SKM-1 treated with dmso at 0.1 percent for 144 hours (cell line): ENCODE measurements at regions not wholly inside any gene's neighbourhood (a gene's known extent, or its start where the extent isn't known, plus 50 kb on each side); places are given as distances from the start of the nearest gene placed in this dataset.
"Not testable (repeated sequence)": the region's sequence is repeated elsewhere in the genome, so short reads cannot be mapped to it uniquely, and the experiment has no call there.

Experiments
- DNase-seq: peaks from one replicate; lab custom pipeline; 2025; ENCODE audit not compliant: unreplicated experiment; lab: John Stamatoyannopoulos, UW

DNA sequence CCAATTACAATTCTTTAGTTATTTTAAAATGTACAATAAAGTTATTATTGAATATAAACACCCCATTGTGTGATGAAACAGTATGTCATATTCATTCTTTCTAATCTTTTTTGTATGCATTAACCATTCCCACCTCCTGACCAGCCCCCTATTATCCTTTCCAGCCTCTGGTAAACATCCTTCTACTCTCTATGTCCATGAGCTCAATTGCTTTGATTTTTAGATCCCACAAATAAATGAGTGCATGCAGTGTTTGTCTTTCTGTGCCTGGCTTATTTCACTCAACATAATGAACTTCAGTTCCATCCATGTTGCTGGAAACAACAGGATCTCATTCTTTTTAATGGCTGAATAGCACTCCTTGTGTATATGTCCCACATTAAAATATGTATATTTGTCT is 1858.9 kb upstream of the C9orf72 start:
- no peak for DNase-seq

DNA sequence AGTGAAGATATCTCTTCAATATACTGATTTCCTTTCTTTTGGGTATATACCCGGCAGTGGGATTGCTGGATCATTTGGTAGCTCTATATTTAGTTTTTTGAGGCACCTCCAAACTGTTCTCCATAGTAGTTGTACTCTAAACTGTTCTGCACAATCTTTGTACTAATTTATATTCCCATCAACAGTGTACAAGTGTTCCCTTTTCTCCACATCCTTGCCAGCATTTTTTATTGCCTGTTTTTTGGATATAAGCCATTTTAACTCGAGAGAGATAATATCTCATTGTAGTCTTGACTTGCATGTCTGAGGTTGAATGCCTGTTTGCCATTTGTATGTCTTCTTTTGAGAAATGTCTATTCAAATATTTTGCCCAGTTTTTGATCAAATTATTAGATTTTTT is 1859.4 kb upstream of the C9orf72 start:
- not testable (repeated sequence) for DNase-seq

DNA sequence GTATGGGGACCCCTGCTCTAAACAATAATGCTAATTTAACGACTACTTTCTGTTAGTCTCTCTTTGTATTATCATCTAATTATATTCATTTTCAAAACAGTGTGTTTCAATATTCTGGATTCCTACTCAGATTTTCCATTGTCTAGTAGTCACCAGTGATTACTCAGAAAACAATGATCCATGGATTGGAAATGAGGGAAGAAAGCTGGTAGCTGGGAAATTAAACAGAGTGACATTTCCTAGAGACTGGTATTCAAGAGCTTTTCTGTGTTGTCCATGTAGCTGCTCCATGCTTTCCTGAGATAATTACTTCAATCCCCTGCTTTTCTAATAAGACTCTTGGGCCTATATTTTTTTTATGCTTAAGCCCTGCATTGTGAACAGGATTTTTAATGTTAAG is 1862.1 kb upstream of the C9orf72 start:
- DNase-seq: no peak

DNA sequence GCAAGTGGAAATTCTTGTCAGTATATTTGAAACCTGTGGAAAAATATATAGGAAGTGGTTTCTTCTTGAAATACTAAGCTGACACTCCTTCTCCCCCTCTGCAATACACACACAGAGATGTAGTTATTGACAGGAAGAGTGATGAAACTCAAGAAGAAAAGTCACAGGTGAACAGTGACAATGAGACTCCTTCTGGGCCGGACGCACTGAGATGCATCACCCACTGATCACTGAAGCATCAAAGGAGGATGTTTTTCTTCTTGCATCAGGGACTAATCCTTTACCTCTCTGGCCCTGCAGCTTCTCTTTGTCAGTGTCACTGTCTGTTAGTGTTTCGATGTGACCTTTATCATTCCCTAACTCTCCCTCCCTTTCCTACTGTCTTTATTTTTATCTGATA is 1864.2 kb upstream of the C9orf72 start:
- no peak for DNase-seq

DNA sequence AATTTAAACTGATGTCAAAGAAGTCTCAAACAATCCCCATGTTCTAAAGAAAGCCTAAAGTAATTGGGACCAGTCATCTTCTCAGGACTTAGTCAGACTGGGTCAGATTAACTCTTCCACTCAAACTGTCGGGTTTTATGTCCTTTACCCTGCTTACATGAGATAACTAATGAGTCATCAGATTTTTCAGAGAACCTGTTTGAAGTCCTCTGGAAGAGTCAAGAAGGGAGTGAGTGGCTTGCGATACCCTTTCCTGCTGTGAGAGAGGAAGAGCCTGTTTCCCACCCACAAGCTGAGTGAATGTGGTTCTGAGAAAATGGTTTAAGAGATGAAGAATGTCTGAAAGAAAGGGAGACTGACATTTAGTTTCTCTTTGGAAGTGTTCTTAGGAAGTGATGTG is 1866.7 kb upstream of the C9orf72 start:
- no peak for DNase-seq

DNA sequence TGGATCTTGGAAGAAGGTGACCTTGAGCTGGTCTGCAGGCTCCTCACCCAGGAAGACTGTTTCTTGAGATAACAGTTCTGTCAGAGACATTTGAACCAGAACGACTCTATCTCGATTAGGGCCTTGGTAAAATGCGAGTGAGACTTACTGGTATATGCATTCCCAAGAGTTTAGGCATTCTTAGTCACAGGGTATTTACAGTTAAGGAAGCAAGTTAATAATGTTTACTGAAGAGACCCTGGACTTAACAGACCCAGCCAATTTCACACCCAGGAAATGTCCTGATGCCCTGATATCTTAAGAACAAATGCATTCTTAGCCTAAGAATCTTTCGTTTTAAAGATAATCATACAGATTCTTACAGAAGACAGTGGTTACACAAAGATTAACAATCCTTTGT is 1867.2 kb upstream of the C9orf72 start:
- DNase-seq: no peak

DNA sequence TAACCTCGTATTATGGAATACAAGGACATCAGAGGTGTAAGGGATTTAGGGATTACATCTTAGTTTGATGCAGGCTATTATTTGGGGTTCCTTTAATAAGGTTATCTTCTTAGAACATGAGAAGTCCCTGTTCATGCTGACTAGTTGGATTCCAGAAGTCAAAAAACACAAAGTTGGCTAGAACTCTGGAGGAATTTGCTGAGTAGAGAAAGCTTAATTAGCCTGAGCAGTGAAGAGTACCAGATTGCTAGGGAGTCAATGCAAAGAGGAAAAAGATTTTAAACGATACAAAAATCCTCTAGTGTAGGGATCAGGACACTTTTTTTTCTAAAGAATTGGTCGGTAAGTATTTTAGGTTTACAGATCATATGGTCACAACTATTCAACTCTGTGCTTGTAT is 1872.5 kb upstream of the C9orf72 start:
- DNase-seq: no peak

DNA sequence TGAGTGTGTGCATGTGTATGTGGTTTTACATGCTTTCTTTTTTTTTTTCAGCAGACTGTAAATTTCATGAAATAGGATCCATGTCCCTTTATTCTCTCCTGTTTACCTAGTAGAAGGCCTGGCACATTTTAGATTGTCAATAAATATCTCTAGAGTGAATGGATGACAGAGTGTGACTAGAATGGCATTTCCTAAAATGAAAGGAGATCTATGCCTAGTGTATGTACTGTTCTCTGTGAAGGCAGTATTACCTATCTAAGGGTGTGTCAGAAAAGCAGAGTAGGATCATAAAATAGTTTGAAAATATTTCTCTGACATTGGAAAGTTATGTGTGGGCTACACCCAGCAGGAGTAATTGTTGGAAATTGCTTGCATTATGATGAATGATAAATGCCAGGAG is 1876.0 kb upstream of the C9orf72 start:
- DNase-seq: no peak

DNA sequence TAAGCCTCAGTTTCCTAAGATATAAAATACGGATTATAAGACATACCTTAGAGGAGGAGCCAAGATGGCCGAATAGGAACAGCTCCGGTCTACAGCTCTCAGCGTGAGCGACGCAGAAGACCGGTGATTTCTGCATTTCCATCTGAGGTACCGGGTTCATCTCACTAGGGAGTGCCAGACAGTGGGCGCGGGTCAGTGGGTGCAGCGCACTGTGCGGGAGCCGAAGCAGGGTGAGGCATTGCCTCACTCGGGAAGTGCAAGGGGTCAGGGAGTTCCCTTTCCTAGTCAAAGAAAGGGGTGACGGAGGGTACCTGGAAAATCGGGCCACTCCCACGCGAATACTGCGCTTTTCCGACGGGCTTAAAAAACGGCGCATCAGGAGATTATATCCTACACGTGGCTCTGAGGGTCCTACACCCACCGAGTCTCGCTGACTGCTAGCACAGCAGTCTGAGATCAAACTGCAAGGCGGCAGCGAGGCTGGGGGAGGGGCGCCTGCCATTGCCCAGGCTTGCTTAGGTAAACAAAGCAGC is 1877.1 kb upstream of the C9orf72 start:
- not testable (repeated sequence) for DNase-seq

DNA sequence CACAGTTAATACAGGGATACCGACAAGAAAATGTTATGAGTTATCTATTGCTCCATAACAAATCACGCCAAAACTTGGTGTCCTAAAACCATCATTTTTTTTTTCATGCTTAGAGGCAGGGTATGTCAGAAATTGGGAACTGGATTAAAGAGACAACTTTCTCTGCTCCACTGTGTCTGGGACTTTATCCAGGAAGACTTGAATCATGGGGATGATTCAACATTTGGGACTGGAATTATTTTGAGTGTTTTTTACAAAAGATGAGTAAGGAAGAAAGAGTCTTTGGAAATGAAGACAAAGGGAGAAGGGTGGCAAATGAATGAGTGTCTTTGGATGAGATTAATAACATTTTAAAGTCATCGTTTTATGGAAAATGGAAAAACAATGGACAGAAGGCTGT is 1883.7 kb upstream of the C9orf72 start:
- DNase-seq: no peak

DNA sequence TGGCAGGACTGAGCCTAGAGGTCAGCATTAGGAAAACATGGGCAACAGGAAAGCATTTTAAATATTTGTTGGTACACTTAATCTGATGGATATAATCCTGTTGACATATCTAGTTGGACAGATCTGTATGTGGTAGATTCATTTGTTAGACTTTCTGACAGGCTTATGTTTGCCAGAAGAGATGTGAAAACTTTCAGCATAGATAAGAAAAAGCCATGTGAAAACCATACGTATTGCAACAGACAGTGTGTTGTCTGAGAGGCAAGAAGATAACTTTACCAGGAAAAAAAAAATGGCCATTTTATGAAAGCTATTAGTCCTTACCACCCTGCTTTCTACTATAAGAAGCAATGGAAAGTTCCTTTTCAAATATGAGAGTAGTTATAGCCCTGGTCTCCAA is 1902.2 kb upstream of the C9orf72 start:
- DNase-seq: no peak

DNA sequence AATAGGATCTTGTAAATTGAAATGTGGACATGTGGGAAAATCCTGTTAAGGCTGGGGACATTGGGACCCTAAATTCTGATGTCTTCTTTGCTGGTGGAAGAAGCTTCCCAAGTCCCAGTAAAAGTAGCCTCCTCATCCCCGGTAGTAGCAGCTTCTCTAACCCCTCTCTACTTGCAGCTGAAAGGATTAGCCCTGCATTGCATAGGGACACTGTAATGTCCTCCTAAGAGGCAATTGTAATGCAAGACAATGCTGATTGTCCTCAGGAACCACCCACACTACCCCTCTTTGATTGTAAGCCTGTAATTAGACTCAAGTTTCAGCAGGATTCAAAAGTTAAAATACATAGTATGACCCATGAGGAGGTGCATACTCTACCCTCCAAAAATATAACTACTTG is 1938.4 kb upstream of the C9orf72 start:
- DNase-seq: no peak

DNA sequence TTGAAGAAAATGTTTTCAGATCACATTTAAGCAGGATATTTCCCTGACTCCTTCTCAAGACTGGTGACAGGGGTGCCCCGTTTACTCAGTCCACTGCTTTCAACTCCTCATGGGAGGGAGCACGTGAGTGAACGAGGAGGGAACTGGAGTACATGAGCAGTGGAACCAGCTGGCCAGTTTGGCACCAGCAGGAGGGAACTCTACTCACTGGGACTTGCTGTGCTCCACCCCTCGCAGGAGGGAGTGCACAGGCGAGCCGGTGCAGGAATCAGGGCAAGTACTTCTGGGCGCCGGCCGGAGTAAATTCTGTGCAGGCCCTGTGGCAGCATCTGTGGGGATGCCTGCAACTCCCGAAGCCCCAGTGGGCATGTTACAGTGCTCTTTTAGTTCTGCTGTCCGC is 1941.1 kb upstream of the C9orf72 start:
- DNase-seq: no peak

DNA sequence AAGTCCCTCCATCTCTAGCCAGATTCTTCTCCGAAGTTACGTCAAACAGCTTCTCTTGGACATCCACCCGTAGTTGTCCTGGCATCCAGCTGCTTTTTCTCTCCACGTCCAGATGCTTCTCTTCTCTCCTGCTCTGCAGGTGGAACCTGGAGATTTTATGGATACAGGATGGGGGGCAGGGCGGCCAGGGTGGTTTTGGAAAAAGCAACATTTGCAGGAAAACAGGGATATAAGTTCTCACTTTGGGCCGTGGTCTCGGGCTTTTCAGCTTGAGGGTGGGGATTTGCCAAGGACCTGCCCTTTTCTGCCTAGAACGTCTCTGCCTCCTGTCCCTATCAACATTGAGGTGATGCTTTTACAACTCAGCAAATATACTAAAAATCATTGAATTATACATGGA is 1941.6 kb upstream of the C9orf72 start:
- no peak for DNase-seq

DNA sequence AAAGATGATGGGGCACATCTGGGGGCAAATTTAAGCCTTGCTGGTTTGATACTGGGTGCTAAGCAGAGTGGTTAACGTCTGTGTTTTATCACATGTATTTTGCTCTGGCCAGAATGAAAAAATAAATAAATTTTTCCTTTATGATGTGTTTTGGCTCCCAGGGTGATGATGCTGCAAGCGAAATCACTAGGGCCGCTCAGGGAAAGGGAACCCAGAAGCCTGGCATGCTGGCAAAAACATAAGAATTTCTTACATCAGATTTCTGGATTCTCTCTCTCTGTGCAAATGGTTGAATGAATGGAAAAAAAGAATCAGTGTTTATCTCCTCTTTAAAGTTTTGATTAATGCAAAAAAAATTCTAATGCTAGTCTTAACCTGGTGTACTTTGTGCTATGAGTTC is 1975.2 kb upstream of the C9orf72 start:
- DNase-seq: no peak

DNA sequence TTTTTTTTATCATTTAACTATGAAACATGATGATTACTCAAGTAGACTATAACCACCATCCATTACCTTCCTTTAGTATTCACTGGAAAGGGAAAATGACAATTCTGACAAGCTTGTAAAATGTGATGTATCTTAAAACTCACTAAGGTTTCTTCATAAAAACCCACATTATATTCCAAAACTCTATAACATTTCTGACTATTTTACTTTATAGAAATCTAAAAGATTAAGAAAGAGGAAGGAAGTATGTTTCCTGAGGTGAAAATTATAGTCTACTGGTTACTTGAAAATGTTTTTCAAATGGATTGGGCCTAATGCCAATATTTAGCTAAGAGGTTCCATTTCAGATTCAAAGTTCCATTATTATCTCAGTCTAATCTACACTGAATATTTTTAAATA is 1982.2 kb upstream of the C9orf72 start:
- no peak for DNase-seq

DNA sequence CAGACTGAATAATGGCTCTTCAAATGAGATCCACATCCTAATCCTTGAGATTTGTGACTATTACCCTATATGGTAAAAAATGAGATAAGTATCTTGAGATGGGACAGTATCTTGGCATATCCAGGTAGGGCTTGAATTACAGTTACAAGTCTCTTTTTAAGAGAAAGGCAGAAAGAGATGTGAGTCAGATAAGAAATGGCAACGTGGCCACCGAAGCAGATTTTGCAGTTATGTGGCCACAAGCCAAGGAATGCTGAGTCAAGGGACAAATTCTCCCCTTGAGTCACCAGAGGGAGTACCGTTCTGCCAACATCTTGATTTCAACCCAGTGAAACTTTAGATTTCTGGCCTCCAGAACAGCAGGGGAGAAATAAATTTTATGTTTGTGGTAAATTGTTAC is 1983.0 kb upstream of the C9orf72 start:
- no peak for DNase-seq

DNA sequence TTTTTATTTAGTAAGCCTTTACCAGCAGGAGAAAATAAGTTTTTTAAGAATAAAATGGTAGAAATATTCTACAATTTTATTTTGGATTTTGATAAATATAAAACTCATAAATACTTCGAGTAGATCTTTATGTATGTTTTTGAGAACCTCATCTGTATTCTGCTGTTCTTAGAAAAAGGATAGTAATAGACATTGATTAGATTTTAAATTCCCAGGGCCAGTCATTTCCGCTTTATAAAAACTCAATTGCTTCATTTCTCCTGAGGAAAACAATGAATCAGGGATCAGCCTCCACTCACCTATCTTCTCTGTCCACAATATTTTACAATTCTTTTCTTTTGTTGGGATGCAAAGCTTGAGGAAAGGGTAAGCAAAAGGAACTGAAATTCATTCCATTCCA is 1983.5 kb upstream of the C9orf72 start:
- no peak for DNase-seq

DNA sequence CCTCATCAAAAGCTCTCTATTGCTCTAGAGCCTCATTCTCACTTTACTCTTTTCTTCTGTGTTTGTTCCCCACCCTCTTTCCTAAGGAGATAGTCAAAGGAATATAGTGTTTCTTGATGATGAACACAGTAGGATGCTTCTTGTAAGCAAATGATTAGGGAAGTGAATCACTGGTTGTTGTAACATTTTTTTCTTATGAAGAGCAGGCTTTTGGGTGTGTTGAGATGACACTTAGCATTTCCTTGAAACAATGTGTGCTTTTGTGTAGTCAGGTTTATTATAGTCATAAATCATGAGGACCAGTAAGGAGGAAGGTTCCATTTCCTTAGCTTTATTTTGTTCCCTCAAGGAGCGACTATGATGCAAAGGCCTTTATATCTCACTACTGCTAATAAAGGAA is 1991.3 kb upstream of the C9orf72 start:
- no peak for DNase-seq

DNA sequence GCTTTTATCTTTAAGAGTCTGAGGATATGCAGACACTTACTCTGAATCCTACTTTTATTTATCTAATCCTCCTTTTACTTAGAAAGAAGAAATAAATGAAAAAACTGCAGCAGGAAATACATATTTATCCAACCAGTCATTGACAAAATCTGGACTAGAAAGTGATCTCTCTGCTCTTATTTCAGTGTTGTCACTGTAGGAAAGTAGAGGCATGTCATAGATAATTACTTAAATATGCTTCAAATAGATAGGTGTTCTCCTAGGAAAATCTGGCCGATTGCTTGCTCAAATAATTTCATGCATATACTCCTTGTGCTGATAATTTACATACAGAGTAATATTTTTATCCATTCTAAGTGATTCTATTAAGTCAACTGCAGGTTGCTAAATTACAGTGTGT is 2001.9 kb upstream of the C9orf72 start:
- DNase-seq: no peak

DNA sequence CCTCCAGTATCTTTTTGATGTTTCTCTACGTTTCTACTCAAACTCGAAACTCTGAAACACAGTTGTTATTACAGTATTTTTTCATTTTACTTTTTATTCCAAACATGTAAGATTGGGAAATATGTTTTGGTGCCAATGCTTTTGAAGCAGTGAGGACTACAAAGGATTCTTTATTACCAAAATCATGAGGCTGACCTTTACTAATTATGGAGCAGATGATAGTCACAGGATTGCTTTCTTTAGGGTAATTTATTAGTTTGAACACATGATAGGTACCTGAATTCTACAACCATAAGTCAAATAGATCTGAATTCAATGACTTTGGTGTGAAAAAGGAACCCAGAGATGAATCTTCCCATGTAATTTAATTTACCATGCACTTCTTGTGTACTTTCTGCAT is 2015.1 kb upstream of the C9orf72 start:
- DNase-seq: no peak

DNA sequence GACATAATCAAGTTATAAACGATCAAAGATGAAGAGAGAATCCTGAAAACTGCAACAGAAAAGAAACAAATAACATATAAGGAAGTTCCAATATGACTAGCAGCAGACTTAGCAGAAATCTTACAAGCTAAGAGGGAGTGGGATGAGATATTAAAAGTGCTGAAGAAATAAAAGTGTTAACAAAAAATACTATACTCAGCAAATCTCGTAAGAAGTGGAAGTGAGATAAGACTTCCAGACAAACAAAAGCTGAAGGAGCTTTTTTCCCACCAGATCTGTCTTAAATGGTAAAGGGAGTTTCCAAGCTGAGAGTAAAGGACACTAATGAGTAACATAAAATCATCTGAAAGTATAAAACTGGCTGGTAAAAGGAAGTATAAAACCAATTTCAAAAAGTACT is 2036.0 kb upstream of the C9orf72 start:
- no peak for DNase-seq

DNA sequence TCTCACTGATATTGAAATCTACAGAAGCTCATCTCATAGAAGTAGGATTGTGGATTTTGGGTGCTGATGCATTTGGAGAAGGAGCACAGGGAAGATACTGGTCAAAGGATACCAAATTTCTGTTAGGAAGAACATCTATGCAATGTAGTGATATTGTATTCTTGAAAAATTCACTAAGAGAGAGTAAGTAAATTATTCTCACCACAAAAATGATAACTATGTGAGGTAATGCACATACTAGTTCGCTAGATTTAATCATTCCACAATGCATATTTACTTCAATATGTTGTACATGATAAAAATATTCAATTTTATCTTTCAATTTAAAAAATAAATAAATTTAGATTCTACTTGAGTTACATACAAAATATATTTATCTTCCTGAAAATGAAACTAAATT is 2040.5 kb upstream of the C9orf72 start:
- no peak for DNase-seq

DNA sequence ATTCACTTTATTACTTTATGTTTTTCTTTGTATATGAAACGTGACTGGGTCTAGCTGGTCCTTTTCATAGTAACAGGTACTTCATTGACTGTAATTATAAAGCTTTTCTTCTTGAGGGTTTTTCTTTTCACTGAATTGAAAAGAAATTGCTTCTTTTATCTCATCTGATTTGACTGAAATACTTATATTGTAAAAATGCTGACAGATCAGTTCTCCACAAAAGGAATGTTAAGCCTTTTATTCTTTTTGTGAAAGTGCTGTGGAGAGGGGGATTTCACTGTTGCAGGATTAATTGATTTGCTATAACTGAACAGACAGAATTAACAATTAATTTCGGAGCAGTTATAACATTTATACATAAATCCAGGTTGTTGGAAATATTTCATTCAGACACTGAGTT is 2043.6 kb upstream of the C9orf72 start:
- DNase-seq: no peak
